ENCODE measurements at regions not wholly inside any gene's neighbourhood (a gene's known extent, or its start where the extent isn't known, plus 50 kb on each side); places are given as distances from the start of the nearest gene placed in this dataset.

GRCh38 chr7:142528608-142529408, 220.5 kb upstream of the PRSS1 start:
- CTCF ChIA-PET = interaction anchor here (2.0 kb wide), 1 partner anchor 59 kb away, joined by 4 read pairs; no protein-coding TSS in a partner anchor

More at GRCh38 chr7:142528608-142529408, 220.5 kb upstream of the PRSS1 start:
- Histone ChIP-seq H3K27me3 (ENCODE audit: insufficient read depth, low read length) (no peaks in the 10 kb centered on the region), H2AFZ (ENCODE audit: low read depth, low read length, poor library complexity, severe bottlenecking) (no peak overlapping the region), H3K4me1 (ENCODE audit: control insufficient read depth in 1 of 2, insufficient read depth in 2 of 2, low read length in 2 of 2) (no peaks in the 10 kb centered on the region), H3K9me2 (ENCODE audit: insufficient read depth) (no peaks in the 10 kb centered on the region), H3K4me2 (ENCODE audit: low read length) (no peak overlapping the region), H3K27ac (ENCODE audit: low read depth, low read length) (no peak overlapping the region), H3K79me2 (ENCODE audit: insufficient read depth, low read length) (no peaks in the 10 kb centered on the region), H3K36me3 (ENCODE audit: control insufficient read depth in 1 of 2, insufficient read depth in 2 of 2, low read length in 2 of 2) (no peaks in the 10 kb centered on the region), H3K9ac (ENCODE audit: low read length) (no peak overlapping the region), H3K9me3 (ENCODE audit: control insufficient read depth in 1 of 2, insufficient read depth in 1 of 2, low read depth in 1 of 2, low read length in 2 of 2) (no peaks in the 10 kb centered on the region), H4K20me1 (ENCODE audit: insufficient read depth) (no peaks in the 10 kb centered on the region), H3K4me3 (replicated peaks in 1 of 2; ENCODE audit: low read depth in 1 of 2, low read length in 2 of 2) (no peak overlapping the region)
- ATAC-seq = no peak
- DNase-seq (ENCODE audit: low read depth, low spot score) = no peak
- TF ChIP-seq ZNF274 (IDR thresholded peaks at IDR 0.05; ENCODE audit: low read depth, low read length) = no peak
- no peak for TF ChIP-seq POLR2AphosphoS5 (IDR thresholded peaks at IDR 0.05; ENCODE audit: low read depth, low read length)
- no peak for TF ChIP-seq MAX (IDR thresholded peaks at IDR 0.05)
- TF ChIP-seq CTCF (IDR thresholded peaks at IDR 0.05 in 2 of 3, conservative IDR thresholded peaks at IDR 0.05 in 1 of 3; ENCODE audit: borderline replicate concordance in 1 of 3, insufficient read depth in 1 of 3, low read depth in 2 of 3, low read length in 2 of 3) = no peak
- no peak for TF ChIP-seq ELF1 (IDR thresholded peaks at IDR 0.05; ENCODE audit: borderline replicate concordance, low read depth)
- no peak for TF ChIP-seq REST (IDR thresholded peaks at IDR 0.05; ENCODE audit: low read depth)
- no peak for TF ChIP-seq YY1 (IDR thresholded peaks at IDR 0.05; ENCODE audit: extremely low read depth, insufficient replicate concordance, low read depth, low read length)
- intact Hi-C loops (cut with micrococcal nuclease) = no loop called here
- no TSS peak for BruUV-seq (replicated peaks)
- RAD21 ChIA-PET (ENCODE audit: low non-redundant PET in 1 of 2, low total read pairs in 2 of 2, uncharacterized antibody in 2 of 2, unreplicated experiment in 2 of 2) = no interaction called here
- POLR2A ChIA-PET = no interaction called here

Data from HCT116 (cell line).